ENCODE measurements at regions not wholly inside any gene's neighbourhood (a gene's known extent, or its start where the extent isn't known, plus 50 kb on each side); places are given as distances from the start of the nearest gene placed in this dataset.

DNA sequence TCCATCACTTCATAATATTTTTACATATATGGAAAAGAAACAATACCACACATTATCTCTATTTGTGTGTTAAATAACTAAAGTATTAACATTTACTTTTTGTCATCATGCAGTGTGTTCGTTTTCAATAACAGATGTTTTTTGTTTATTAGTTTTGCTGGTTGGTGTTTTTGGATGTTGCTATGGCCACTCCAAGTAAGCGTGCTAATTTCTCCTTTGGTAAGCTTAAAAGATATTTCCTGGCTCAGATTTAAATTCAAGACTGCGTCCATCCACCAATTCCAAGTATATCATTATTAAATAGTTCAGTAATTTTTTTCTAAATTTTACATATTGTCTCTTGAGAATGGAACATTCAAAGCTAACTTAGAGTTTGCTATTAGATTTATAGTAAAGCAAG, 235.4 kb upstream of the IL1RAPL1 start:
- no peak for TF ChIP-seq POLR2A (IDR thresholded peaks at IDR 0.05)
- TF ChIP-seq, protein P1, sequence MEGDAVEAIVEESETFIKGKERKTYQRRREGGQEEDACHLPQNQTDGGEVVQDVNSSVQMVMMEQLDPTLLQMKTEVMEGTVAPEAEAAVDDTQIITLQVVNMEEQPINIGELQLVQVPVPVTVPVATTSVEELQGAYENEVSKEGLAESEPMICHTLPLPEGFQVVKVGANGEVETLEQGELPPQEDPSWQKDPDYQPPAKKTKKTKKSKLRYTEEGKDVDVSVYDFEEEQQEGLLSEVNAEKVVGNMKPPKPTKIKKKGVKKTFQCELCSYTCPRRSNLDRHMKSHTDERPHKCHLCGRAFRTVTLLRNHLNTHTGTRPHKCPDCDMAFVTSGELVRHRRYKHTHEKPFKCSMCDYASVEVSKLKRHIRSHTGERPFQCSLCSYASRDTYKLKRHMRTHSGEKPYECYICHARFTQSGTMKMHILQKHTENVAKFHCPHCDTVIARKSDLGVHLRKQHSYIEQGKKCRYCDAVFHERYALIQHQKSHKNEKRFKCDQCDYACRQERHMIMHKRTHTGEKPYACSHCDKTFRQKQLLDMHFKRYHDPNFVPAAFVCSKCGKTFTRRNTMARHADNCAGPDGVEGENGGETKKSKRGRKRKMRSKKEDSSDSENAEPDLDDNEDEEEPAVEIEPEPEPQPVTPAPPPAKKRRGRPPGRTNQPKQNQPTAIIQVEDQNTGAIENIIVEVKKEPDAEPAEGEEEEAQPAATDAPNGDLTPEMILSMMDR (IDR thresholded peaks at IDR 0.05) = no peak
